ENCODE measurements at regions not wholly inside any gene's neighbourhood (a gene's known extent, or its start where the extent isn't known, plus 50 kb on each side); places are given as distances from the start of the nearest gene placed in this dataset.

DNA sequence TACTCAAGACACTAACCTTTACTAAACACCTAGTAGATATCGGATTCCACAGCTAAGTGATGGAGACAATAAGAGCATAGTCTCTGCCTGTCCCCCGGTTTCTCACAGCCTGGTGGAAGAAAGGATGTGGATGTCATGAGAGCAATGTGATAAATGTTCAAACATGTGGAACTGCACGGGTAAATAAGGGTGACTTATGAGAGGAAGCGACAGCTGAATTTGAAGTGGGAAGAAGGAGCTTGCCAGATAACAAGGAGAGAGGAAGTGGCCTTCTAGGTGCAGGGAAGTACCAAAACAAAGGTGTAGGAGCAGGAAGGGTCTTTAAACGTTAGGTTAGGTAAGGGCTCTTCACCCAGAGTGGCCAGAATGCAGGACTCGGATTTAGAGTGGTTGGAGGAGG, 178.6 kb upstream of the NRIP1 start:
- TF ChIP-seq CTCF (IDR thresholded peaks at IDR 0.05) (no peak), ZFX (IDR thresholded peaks at IDR 0.05; ENCODE audit: borderline replicate concordance) (no peak)
